ENCODE measurements at regions not wholly inside any gene's neighbourhood (a gene's known extent, or its start where the extent isn't known, plus 50 kb on each side); places are given as distances from the start of the nearest gene placed in this dataset.
"Not testable (repeated sequence)": the region's sequence is repeated elsewhere in the genome, so short reads cannot be mapped to it uniquely, and the experiment has no call there.

GRCh38 chr21:41630917-41631316, 123.0 kb upstream of the TMPRSS2 start:
- no peak for DNase-seq

DNA sequence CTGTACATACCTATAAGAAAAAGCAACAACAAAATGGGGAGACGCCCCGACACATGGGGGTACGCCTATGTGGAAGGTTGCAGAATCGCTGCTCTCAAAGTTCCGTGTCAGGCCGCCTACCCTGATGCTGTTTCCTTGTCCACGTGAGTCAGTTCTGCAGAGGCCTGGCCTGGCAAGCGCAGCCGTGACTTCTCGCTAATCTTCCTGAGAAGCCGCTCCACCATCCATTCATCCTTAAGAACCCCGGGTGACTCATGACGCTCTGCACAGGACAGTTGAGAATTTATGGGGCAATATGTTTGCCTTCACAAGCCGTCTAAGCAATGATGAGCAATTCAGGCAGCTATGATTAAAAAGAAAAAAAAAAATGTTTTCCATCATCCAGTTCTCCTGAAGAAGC, 122.3 kb upstream of the TMPRSS2 start:
- DNase-seq = no peak

DNA sequence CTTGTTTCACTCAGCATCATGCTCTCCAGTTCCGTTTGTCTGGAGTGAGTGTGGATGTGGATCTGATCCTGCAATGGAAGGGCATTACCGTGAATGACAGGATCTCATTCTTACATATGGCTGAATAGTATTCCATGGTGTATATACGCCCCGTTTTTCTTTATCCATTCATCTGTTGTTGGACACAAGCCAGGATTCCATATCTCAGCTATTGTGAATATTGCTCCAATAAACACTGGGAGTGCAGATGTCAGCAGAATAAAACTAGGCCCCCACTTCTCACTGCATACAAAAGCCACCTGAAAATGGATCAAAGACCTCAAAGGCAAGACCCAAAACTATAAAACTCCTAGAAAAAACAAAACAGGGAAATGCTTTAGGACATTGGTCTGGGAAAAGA, 120.3 kb upstream of the TMPRSS2 start:
- DNase-seq = no peak

DNA sequence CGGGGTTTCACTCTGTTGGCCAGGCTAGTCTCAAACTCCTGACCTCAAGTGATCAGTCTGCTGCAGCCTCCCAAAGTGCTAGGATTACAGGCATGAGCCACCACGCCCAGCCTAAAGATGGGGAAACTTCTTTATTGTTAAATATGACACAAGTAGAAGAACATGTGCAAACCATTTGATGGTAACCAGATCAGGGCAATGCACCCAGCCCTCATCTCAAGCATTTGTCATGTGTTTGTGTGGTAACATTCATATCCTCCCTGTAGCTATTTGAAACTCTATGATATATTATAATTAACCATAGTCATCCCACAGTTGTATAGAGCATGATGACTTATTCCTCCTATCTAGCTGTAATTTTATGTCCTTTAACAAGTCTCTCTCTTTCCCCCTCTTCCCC, 119.5 kb upstream of the TMPRSS2 start:
- DNase-seq = no peak

GRCh38 chr21:41626021-41626420, 118.1 kb upstream of the TMPRSS2 start:
- DNase-seq = no peak

GRCh38 chr21:41625428-41625827, 117.5 kb upstream of the TMPRSS2 start:
- no peak for DNase-seq

GRCh38 chr21:41624674-41625310, 116.8 kb upstream of the TMPRSS2 start:
- DNase-seq = no peak

DNA sequence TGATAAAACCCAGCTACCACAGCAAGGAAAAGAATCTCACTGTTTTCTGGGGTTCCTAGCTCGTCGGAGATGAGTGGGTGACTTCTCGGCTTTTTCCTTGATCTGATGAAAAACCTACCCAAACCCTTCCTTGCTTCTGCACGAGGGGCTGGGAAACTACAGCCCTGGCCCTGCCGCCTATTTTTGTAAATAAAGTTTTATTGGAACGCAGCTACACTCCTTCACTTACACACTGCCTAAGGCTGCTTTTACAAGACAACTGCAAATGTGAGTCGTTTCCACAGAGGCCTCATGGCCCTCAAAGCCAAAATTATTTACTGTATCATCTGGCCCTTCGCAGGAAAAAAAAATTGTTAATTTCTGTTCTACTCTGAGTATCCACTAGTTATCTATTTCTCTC, 116.0 kb upstream of the TMPRSS2 start:
- DNase-seq = no peak

- DNase-seq = no peak
Measured at GRCh38 chr21:41622831-41623548, 115.0 kb upstream of the TMPRSS2 start.

- DNase-seq = no peak
Measured at GRCh38 chr21:41622201-41622600, 114.2 kb upstream of the TMPRSS2 start.

GRCh38 chr21:41621513-41621912, 113.6 kb upstream of the TMPRSS2 start:
- no peak for DNase-seq

DNA sequence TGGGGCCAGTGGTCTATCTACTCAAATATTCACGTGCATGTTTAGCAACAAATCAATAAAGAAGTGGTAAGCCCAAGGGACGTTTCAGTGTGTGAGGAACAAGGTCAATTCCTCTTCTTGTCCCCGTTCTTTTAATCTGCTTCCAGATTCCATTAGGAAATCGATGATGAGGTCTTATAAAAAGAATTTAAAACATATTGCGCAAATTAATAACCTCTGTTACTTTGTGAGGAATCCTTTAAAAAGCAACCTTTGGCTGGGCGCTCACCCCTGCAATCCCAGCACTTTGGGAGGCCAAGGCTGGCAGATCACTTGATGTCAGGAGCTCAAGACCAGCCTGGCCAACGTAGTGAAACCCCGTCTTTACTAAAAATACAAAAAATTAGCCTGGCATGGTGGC, 113.0 kb upstream of the TMPRSS2 start:
- no peak for DNase-seq

DNA sequence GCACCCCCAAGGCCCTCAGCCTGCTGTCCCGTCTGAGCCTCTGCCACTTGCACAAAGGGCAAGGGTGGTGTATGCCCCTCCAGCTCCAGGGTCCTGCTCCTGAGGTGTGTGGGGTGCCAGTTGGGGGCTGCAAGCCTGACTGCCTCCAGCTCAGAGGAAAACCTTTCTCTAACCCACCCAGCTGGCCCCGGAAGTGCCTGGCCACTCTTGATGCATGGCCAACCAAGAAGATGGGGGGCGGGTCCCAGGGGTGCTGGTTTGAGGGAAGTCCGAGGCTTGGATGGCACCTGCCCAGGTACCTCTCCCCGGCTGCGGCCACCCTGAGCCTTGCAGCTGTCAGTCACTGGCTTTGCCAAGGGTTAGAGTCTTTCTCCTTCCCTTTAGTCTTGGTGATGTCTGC, 112.6 kb upstream of the TMPRSS2 start:
- no peak for DNase-seq

DNA sequence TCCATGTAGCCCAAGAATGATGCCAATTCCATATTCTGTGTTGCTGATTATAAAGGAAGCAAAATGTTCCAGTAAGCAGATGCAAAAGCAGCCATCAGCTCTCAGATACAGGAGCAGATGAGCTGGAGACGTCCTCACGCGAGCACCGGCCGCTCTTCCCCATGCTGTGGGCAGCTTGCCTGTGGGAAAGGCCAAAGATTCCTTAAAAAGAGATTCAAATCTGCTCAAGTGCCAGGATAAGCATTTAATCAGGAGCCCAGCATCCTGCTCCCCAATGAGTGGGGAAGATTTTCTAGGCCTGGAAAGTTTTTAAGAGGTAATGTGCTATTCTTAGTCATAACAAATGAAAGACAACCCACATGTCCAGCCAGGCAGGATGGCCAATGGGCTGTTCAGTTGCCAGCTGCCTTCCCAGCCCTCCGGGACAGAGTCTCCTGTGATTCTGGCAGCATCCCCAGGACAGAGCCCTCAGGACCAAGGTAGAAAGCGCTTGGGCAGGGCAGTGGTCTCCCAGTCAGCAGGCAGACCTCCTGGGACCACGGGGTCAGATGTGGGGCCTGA, 108.2 kb upstream of the TMPRSS2 start:
- DNase-seq = no peak

- DNase-seq = no peak
Measured at GRCh38 chr21:41615613-41616012, 107.7 kb upstream of the TMPRSS2 start.

DNA sequence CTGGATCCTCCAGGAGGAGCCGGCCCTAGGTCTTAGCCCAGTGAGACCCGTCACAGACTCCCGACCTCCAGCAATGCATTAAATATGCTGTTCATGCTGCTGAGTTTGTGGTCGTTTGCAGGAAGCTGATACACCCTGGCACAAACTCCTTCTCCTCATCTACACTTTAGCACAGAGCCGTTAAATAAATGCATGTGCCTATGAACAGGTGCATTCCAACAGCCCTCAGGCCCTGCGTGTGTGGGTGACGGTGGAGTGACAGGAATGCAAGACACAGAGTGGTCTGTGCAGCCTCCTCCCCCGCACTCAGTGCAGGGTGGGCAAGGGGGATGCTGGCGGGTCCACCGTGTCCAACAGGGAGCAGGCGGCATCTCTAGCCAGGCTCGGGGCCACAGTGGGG, 106.6 kb upstream of the TMPRSS2 start:
- no peak for DNase-seq

- DNase-seq = no peak
Measured at GRCh38 chr21:41613533-41613909, 105.6 kb upstream of the TMPRSS2 start.

GRCh38 chr21:41612674-41613532, 104.9 kb upstream of the TMPRSS2 start:
- peak; percentile 3 for DNase-seq

DNA sequence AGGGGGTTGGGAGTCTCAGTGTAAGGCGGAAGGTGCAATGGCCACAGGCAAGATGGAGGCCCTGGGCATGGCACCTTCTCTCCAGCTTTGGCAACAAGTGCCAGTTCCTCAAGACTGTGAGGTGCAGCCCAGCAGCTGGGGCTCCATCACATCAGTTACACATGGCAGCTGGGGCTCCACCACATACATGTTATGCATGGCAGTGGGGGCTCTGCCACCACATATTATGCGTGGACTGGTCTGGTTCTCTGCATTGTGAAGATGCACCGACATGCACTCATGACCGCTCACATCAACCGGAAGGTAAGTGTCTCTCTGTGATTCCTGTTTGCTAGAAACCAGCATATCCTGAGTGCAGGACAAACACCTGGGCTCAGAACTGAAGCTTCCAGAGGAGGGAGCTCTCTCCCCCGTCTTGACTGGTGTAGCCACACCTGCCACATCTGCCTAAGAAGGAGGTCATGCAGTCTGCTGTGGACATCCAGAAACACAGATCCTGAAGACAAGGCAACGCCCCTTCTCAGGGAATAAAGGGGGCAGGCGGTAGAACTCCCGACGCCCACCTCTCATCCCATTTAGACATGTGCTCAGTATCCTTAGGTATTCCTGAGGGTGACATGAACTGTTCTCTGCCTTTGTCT, 104.1 kb upstream of the TMPRSS2 start:
- DNase-seq = no peak

GRCh38 chr21:41611441-41611840, 103.5 kb upstream of the TMPRSS2 start:
- DNase-seq = no peak

- DNase-seq = not testable (repeated sequence)
Measured at GRCh38 chr21:41610840-41611115, 102.8 kb upstream of the TMPRSS2 start.

- no peak for DNase-seq
Measured at GRCh38 chr21:41610042-41610839, 102.3 kb upstream of the TMPRSS2 start.

DNA sequence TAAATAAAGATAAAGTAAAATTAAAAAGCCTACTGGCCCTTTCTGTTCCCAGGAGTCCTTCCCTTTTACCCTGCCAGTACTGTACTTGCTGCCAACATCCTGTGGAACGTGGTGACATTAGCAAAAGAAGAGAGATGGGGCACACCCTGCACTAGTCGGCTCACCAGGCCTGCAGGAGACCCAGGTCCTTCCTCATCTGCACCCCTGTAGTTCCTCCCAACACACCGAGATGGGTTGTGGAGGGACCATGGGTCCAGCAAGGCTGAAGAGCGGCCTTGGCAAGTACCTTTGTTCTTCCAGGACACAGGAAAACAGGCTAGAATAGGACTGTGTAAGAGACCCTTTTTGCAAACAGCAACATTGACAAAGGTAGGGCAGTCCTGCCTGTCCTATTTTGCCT, 98.7 kb upstream of the TMPRSS2 start:
- DNase-seq = no peak
